ENCODE measurements at regions not wholly inside any gene's neighbourhood (a gene's known extent, or its start where the extent isn't known, plus 50 kb on each side); places are given as distances from the start of the nearest gene placed in this dataset.

DNA sequence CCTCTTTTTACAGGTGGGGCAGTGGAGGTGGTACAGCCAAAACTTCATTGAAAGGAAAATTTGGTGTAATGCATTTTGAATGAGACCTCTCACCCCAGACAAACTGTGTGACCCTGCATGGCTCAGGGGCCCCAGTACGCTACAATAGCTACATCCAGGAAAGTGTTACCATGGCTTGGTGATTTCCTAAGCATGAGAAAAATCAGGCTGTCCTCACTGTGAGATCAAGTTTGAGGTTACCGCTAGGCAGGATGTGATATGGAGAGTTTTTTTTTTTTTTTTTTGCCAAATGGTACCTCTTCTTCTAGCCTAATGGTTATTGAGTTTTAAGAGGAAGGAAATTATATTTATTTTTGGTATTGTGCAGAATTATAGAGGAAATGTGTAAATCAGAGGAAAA lies 305.3 kb downstream of the CD83 start:
- no peak overlapping the region for H3K4me2 ChIP-seq (ENCODE audit: low read length)
- POLR2A ChIA-PET, result interaction anchor here (0.6 to 1.1 kb wide), 2 partner anchors 10 to 13 kb away, joined by 3 read pairs; no protein-coding TSS in a partner anchor
- H3K27ac ChIP-seq (ENCODE audit: low read depth, low read length, poor library complexity, severe bottlenecking), result no peak overlapping the region
- DNase-seq (ENCODE audit: low spot score), result no peak
- BruUV-seq (replicated peaks), result no TSS peak
- no peaks in the 10 kb centered on the region for H4K20me1 ChIP-seq (ENCODE audit: insufficient read depth, low read length)
- H3K4me1 ChIP-seq (ENCODE audit: insufficient read depth, low read length, poor library complexity, severe bottlenecking), result no peaks in the 10 kb centered on the region
- CTCF ChIA-PET (ENCODE audit: unreplicated experiment), result no interaction called here
- no peaks in the 10 kb centered on the region for H3K9me3 ChIP-seq (ENCODE audit: low read length)
- no peaks in the 10 kb centered on the region for H3K36me3 ChIP-seq (ENCODE audit: insufficient read depth, low read length)
- H3K79me2 ChIP-seq (ENCODE audit: insufficient read depth, low read depth, low read length), result no peaks in the 10 kb centered on the region
- TF ChIP-seq EZH2phosphoT487 (IDR thresholded peaks at IDR 0.05; ENCODE audit: borderline replicate concordance, low read depth, low read length), result no peak
- TF ChIP-seq, protein P1, sequence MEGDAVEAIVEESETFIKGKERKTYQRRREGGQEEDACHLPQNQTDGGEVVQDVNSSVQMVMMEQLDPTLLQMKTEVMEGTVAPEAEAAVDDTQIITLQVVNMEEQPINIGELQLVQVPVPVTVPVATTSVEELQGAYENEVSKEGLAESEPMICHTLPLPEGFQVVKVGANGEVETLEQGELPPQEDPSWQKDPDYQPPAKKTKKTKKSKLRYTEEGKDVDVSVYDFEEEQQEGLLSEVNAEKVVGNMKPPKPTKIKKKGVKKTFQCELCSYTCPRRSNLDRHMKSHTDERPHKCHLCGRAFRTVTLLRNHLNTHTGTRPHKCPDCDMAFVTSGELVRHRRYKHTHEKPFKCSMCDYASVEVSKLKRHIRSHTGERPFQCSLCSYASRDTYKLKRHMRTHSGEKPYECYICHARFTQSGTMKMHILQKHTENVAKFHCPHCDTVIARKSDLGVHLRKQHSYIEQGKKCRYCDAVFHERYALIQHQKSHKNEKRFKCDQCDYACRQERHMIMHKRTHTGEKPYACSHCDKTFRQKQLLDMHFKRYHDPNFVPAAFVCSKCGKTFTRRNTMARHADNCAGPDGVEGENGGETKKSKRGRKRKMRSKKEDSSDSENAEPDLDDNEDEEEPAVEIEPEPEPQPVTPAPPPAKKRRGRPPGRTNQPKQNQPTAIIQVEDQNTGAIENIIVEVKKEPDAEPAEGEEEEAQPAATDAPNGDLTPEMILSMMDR (conservative IDR thresholded peaks at IDR 0.05; ENCODE audit: low read length), result no peak
- H2AFZ ChIP-seq (ENCODE audit: low read length), result no peak overlapping the region
- no peaks in the 10 kb centered on the region for H3K9me2 ChIP-seq (ENCODE audit: insufficient read depth, low read length)
- intact Hi-C loops (cut with micrococcal nuclease; ENCODE audit: unreplicated experiment), result no loop called here
- H3K4me3 ChIP-seq (ENCODE audit: low read depth, low read length, poor library complexity, severe bottlenecking), result no peak overlapping the region

DNA sequence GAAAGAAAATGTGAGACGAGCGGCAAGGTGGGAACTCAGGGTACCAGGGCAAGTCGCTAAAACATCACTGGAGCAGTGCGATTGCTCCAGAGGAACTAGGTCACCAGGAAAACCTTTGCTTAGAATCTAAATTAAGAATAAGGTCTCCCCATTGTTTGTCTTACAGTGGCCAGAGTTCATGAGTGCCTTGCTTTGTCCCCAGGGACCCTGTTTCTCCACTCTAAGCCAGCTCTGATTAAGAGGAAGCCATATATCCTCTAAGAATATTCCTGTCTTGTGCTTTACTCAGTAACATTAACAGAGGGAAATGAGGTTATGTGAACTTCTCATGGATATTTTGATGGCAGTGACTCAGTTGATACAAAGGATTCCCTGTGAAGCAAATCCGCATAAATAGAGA lies 305.8 kb downstream of the CD83 start:
- no peak overlapping the region for H2AFZ ChIP-seq (ENCODE audit: low read length)
- no peak for TF ChIP-seq EZH2phosphoT487 (IDR thresholded peaks at IDR 0.05; ENCODE audit: borderline replicate concordance, low read depth, low read length)
- TF ChIP-seq, protein P1 (conservative IDR thresholded peaks at IDR 0.05; ENCODE audit: low read length), result no peak
- H3K27ac ChIP-seq (ENCODE audit: low read depth, low read length, poor library complexity, severe bottlenecking), result no peak overlapping the region
- H4K20me1 ChIP-seq (ENCODE audit: insufficient read depth, low read length), result no peaks in the 10 kb centered on the region
- POLR2A ChIA-PET, result interaction anchor here (1.1 kb wide), 1 partner anchor 13 kb away, joined by 3 read pairs; no protein-coding TSS in a partner anchor
- H3K36me3 ChIP-seq (ENCODE audit: insufficient read depth, low read length), result no peaks in the 10 kb centered on the region
- CTCF ChIA-PET (ENCODE audit: unreplicated experiment), result no interaction called here
- no peak for DNase-seq (ENCODE audit: low spot score)
- no peak overlapping the region for H3K4me2 ChIP-seq (ENCODE audit: low read length)
- BruUV-seq (replicated peaks), result no TSS peak
- no peak overlapping the region for H3K4me3 ChIP-seq (ENCODE audit: low read depth, low read length, poor library complexity, severe bottlenecking)
- H3K9me2 ChIP-seq (ENCODE audit: insufficient read depth, low read length), result no peaks in the 10 kb centered on the region
- no peaks in the 10 kb centered on the region for H3K79me2 ChIP-seq (ENCODE audit: insufficient read depth, low read depth, low read length)
- intact Hi-C loops (cut with micrococcal nuclease; ENCODE audit: unreplicated experiment), result no loop called here
- no peaks in the 10 kb centered on the region for H3K4me1 ChIP-seq (ENCODE audit: insufficient read depth, low read length, poor library complexity, severe bottlenecking)
- H3K9me3 ChIP-seq (ENCODE audit: low read length), result no peaks in the 10 kb centered on the region

DNA sequence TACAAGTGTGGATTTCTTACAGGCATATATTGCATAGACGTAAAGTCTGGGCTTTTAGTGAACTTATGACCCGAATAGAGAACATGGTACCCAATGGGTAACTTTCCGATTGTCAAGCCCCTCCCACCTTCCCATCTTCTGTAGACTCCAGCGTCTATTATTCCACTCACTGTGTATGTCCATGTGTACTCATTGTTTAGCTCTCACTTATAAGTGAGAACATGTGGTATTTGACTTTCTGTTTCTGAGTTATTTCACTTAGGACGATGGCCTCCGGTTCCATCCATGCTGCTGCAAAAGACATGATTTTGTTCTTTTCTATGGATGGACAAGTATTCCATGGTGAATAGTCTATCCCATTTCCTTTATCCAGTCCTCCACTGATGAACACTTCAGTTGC lies 306.4 kb downstream of the CD83 start:
- CTCF ChIA-PET (ENCODE audit: unreplicated experiment), result no interaction called here

More for the DNA sequence above, 306.4 kb downstream of the CD83 start:
- BruUV-seq (replicated peaks), result no TSS peak
- no peak for DNase-seq (ENCODE audit: low spot score)
- Histone ChIP-seq H3K4me2 (ENCODE audit: low read length) (no peak overlapping the region), H3K27ac (ENCODE audit: low read depth, low read length, poor library complexity, severe bottlenecking) (no peak overlapping the region), H2AFZ (ENCODE audit: low read length) (no peak overlapping the region), H3K79me2 (ENCODE audit: insufficient read depth, low read depth, low read length) (no peaks in the 10 kb centered on the region), H3K4me3 (ENCODE audit: low read depth, low read length, poor library complexity, severe bottlenecking) (no peak overlapping the region), H4K20me1 (ENCODE audit: insufficient read depth, low read length) (no peaks in the 10 kb centered on the region), H3K9me2 (ENCODE audit: insufficient read depth, low read length) (no peaks in the 10 kb centered on the region), H3K4me1 (ENCODE audit: insufficient read depth, low read length, poor library complexity, severe bottlenecking) (no peaks in the 10 kb centered on the region), H3K36me3 (ENCODE audit: insufficient read depth, low read length) (no peaks in the 10 kb centered on the region), H3K9me3 (ENCODE audit: low read length) (no peaks in the 10 kb centered on the region)
- POLR2A ChIA-PET, result interaction anchor here (0.6 kb wide), 1 partner anchor 770 kb away, joined by 7 read pairs; no protein-coding TSS in a partner anchor
- TF ChIP-seq, protein P1 (conservative IDR thresholded peaks at IDR 0.05; ENCODE audit: low read length), result no peak
- no peak for TF ChIP-seq EZH2phosphoT487 (IDR thresholded peaks at IDR 0.05; ENCODE audit: borderline replicate concordance, low read depth, low read length)
- intact Hi-C loops (cut with micrococcal nuclease; ENCODE audit: unreplicated experiment), result no loop called here
